Caco-2 (cell line): ENCODE measurements at regions not wholly inside any gene's neighbourhood (a gene's known extent, or its start where the extent isn't known, plus 50 kb on each side); places are given as distances from the start of the nearest gene placed in this dataset.

ENCODE experiments used
- BruUV-seq: library from RNA; stranded (reverse); fragments of 400-500 nt; replicated peaks from 2 replicates; lab custom pipeline; 2021; lab: Mats Ljungman, UMichigan
- CTCF ChIA-PET: fragments of 300-600 bp; sonication (Branson Sonifier 250); formaldehyde crosslinking; loops from one replicate; lab custom pipeline; 2022; ENCODE audit warnings: antibody characterized with exemption; lab: Charles Lee
- POLR2A ChIA-PET: fragments of 300-600 bp; sonication (Branson Sonifier 250); formaldehyde crosslinking; loops from one replicate; lab custom pipeline; 2022; ENCODE audit warnings: antibody characterized with exemption; lab: Charles Lee
- DNase-seq, 2 experiments: peaks; one replicate each; pipeline versions ENCODE4 v3.0.0 to v3.0.0-alpha.2; 2020 to 2022
- H3K27me3 ChIP-seq: replicated peaks from 2 replicates; pipeline ENCODE4 v1.6.0; 2011; ENCODE audit warnings: low read length; ENCODE audit not compliant: control insufficient read depth, insufficient read depth
- H3K36me3 ChIP-seq: 2 replicates; pipeline ENCODE4 v1.5.1; 2011; ENCODE audit warnings: low read length; ENCODE audit not compliant: control insufficient read depth, insufficient read depth
- H3K4me1 ChIP-seq: fragments of 250-450 bp; sonication (Bioruptor Pico); 2 replicates; pipeline ENCODE4 v1.5.1; 2020; ENCODE audit warnings: mild to moderate bottlenecking
- H3K4me3 ChIP-seq: 2 replicates; pipeline ENCODE4 v1.5.1; 2011; ENCODE audit warnings: low read depth, mild to moderate bottlenecking, control low read depth, low read length
- H3K9me3 ChIP-seq: fragments of 250-450 bp; sonication (Bioruptor Pico); 2 replicates; pipeline ENCODE4 v1.5.1; 2020; ENCODE audit warnings: mild to moderate bottlenecking, moderate library complexity
- H3K27ac Mint-ChIP-seq: one replicate; pipeline ENCODE4 v1.8.0; 2022; ENCODE audit warnings: mixed read lengths; ENCODE audit not compliant: unreplicated experiment
- H3K27me3 Mint-ChIP-seq: one replicate; pipeline ENCODE4 v1.8.0; 2022; ENCODE audit warnings: mixed read lengths; ENCODE audit not compliant: insufficient read depth, unreplicated experiment
- H3K36me3 Mint-ChIP-seq: one replicate; pipeline ENCODE4 v1.8.0; 2022; ENCODE audit warnings: mild to moderate bottlenecking, mixed read lengths; ENCODE audit not compliant: insufficient read depth, unreplicated experiment
- H3K4me1 Mint-ChIP-seq: one replicate; pipeline ENCODE4 v1.8.0; 2022; ENCODE audit warnings: low read depth, mixed read lengths; ENCODE audit not compliant: unreplicated experiment
- H3K4me3 Mint-ChIP-seq: one replicate; pipeline ENCODE4 v1.8.0; 2022; ENCODE audit warnings: mild to moderate bottlenecking, moderate library complexity, mixed read lengths; ENCODE audit not compliant: unreplicated experiment
- H3K9me3 Mint-ChIP-seq: one replicate; pipeline ENCODE4 v1.8.0; 2022; ENCODE audit warnings: mixed read lengths; ENCODE audit not compliant: unreplicated experiment
- intact Hi-C: fragments of 100-400 bp; cut with micrococcal nuclease; formaldehyde crosslinking; loops from one replicate; pipeline ENCODE4 v1.10.0; 2022; ENCODE audit not compliant: unreplicated experiment
- TF ChIP-seq, protein P1 (sequence below), 2 experiments: fragments of 200-600 bp in 1 of 2; IDR thresholded peaks; 1 replicate in 1 of 2; 2 replicates in 1 of 2; pipeline versions ENCODE4 v1.5.1 to v1.8.0; 2011 to 2022; ENCODE audit warnings: antibody characterized with exemption in 1 of 2, control low read depth in 1 of 2, inconsistent platforms in 1 of 2, low read depth in 1 of 2, low read length in 1 of 2, mild to moderate bottlenecking in 1 of 2, moderate library complexity in 1 of 2; ENCODE audit not compliant: insufficient read depth in 1 of 2, severe bottlenecking in 1 of 2, unreplicated experiment in 1 of 2

DNA sequence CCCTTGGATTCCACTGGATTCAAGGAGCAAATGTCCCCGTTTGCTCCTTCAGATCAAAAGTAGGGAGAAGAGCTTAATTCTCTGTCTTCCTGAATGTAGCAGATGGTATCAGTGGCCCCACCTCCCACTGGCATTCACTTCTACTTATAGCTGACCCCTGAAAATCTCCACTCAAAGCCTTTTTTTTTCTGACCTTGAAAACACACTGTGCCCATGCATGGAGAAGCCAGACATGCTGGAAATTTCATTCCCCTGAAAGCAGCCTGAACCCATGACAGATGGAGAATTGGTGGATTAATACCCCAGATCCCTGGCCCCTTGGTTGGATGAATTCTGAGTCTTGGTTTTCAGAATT is 76.6 kb upstream of the UBAC2 start:
- no TSS peak for BruUV-seq
- H3K36me3 ChIP-seq: no peaks in the 10 kb centered on the region
- Mint-ChIP-seq H3K27ac (no peak overlapping the region), H3K36me3 (no peaks in the 10 kb centered on the region), H3K4me3 (no peak overlapping the region), H3K4me1 (peaks cover 11% of the 10 kb centered on the region), H3K9me3 (no peaks in the 10 kb centered on the region), H3K27me3 (peaks cover 5% of the 10 kb centered on the region)
- CTCF ChIA-PET: no interaction called here
- POLR2A ChIA-PET: no interaction called here
- TF ChIP-seq, protein P1, sequence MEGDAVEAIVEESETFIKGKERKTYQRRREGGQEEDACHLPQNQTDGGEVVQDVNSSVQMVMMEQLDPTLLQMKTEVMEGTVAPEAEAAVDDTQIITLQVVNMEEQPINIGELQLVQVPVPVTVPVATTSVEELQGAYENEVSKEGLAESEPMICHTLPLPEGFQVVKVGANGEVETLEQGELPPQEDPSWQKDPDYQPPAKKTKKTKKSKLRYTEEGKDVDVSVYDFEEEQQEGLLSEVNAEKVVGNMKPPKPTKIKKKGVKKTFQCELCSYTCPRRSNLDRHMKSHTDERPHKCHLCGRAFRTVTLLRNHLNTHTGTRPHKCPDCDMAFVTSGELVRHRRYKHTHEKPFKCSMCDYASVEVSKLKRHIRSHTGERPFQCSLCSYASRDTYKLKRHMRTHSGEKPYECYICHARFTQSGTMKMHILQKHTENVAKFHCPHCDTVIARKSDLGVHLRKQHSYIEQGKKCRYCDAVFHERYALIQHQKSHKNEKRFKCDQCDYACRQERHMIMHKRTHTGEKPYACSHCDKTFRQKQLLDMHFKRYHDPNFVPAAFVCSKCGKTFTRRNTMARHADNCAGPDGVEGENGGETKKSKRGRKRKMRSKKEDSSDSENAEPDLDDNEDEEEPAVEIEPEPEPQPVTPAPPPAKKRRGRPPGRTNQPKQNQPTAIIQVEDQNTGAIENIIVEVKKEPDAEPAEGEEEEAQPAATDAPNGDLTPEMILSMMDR (IDR thresholded peaks at IDR 0.05; ENCODE audit: insufficient read depth in 1 of 2, low read depth in 1 of 2, low read length in 1 of 2, severe bottlenecking in 1 of 2, unreplicated experiment in 1 of 2): no peak
- no peak for DNase-seq
- intact Hi-C loops: no loop called here
- H3K4me1 ChIP-seq: no peaks in the 10 kb centered on the region
- no peak overlapping the region for H3K4me3 ChIP-seq
- no peaks in the 10 kb centered on the region for H3K27me3 ChIP-seq
- H3K9me3 ChIP-seq: no peaks in the 10 kb centered on the region

DNA sequence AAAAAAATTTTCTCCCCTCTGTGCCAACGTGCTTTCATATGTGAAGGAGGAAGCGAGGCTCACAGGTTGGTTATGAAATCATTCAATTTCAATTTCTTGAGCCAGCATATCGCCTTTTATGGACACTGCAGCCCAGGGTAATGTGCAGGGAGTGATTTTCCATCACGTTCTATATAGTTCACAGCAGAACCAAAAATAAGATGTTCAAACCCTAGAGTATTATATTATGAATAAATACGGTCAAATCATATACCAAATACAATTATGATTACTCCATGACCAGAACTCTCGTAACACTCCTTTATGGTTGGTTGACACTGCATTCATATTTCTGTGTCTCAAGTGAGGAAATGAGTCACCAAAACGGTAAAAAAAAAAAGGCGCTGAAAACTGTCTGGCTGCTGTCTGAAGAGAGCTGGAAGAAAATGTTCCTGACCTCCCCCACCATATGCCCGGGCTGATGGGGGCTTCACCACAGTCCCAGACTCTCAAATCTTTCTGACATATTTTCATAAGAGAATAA is 75.8 kb upstream of the UBAC2 start:
- intact Hi-C loops: no loop called here
- CTCF ChIA-PET: interaction anchor here (0.7 kb wide), 1 partner anchor 10 kb away, joined by 5 read pairs; no protein-coding TSS in a partner anchor
- Mint-ChIP-seq H3K4me1 (peaks cover 11% of the 10 kb centered on the region), H3K4me3 (no peak overlapping the region), H3K27me3 (peaks cover 5% of the 10 kb centered on the region), H3K36me3 (no peaks in the 10 kb centered on the region), H3K27ac (no peak overlapping the region), H3K9me3 (no peaks in the 10 kb centered on the region)
- no peaks in the 10 kb centered on the region for H3K9me3 ChIP-seq
- H3K27me3 ChIP-seq: no peaks in the 10 kb centered on the region
- TF ChIP-seq, protein P1 (IDR thresholded peaks at IDR 0.05; ENCODE audit: insufficient read depth in 1 of 2, low read depth in 1 of 2, low read length in 1 of 2, severe bottlenecking in 1 of 2, unreplicated experiment in 1 of 2): no peak
- DNase-seq: no peak
- H3K36me3 ChIP-seq: no peaks in the 10 kb centered on the region
- POLR2A ChIA-PET: no interaction called here
- H3K4me1 ChIP-seq: no peaks in the 10 kb centered on the region
- no peak overlapping the region for H3K4me3 ChIP-seq
- no TSS peak for BruUV-seq

DNA sequence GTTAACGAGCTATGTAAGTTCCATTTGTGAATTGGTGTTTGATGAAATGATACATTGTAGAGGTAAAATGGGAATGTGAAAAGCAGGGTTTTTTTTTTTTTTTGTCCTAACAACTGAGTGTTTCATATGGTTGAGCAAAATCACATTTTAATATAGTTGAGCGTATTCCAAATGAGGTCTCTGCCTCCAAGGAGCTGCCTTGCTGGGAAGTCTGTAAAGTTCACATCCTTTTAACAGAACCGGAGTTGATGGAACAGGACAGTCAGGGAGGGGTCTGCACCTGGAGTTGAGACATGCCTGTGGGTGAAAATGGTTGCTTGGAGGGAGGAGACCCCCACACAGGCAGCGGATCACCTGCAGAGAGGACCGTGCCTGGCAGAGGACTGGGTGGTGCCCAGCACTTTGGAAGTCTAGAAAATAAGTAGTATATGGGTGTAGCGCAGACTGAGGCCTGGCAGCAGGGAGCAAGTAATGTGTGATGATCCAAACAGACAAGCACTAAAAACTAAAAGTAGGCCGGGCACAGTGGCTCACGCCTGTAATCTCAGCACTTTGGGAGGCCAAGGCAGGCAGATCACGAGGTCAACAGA is 75.2 kb upstream of the UBAC2 start:
- H3K27me3 Mint-ChIP-seq: peaks cover 5% of the 10 kb centered on the region
- BruUV-seq: no TSS peak
- ChIA-PET POLR2A (no interaction called here), CTCF (interaction anchor here (0.7 kb wide), 1 partner anchor 11 kb away, joined by 5 read pairs; no protein-coding TSS in a partner anchor)
- peaks cover 11% of the 10 kb centered on the region for H3K4me1 Mint-ChIP-seq
- no peak for DNase-seq
- Histone ChIP-seq H3K9me3 (no peaks in the 10 kb centered on the region), H3K4me3 (no peak overlapping the region), H3K36me3 (no peaks in the 10 kb centered on the region), H3K27me3 (no peaks in the 10 kb centered on the region), H3K4me1 (no peaks in the 10 kb centered on the region)
- no peaks in the 10 kb centered on the region for H3K9me3 Mint-ChIP-seq
- TF ChIP-seq, protein P1 (IDR thresholded peaks at IDR 0.05; ENCODE audit: insufficient read depth in 1 of 2, low read depth in 1 of 2, low read length in 1 of 2, severe bottlenecking in 1 of 2, unreplicated experiment in 1 of 2): no peak
- no peak overlapping the region for H3K27ac Mint-ChIP-seq
- no peaks in the 10 kb centered on the region for H3K36me3 Mint-ChIP-seq
- no peak overlapping the region for H3K4me3 Mint-ChIP-seq
- intact Hi-C loops: no loop called here
